ENCODE measurements at regions not wholly inside any gene's neighbourhood (a gene's known extent, or its start where the extent isn't known, plus 50 kb on each side); places are given as distances from the start of the nearest gene placed in this dataset.

- no peaks in the 10 kb centered on the region for H3K9me3 ChIP-seq (ENCODE audit: low read depth)
- H4K20me1 ChIP-seq (ENCODE audit: insufficient read depth), result no peaks in the 10 kb centered on the region
- no peak overlapping the region for H3K4me3 ChIP-seq
- no peak overlapping the region for H3K4me2 ChIP-seq (ENCODE audit: unreplicated experiment)
- H3K27me3 ChIP-seq (replicated peaks; ENCODE audit: insufficient read depth), result no peaks in the 10 kb centered on the region
- 67 to 73% methylated on average over 2 of the region's 2 CpGs for WGBS, 2 experiments (ENCODE audit: low coverage in 1 of 2, low lambda C conversion rate in 2 of 2, missing lambda C conversion rate in 2 of 2)
- no peak for TF ChIP-seq EZH2phosphoT487 (IDR thresholded peaks at IDR 0.05; ENCODE audit: insufficient read depth, low read depth)
- no peak for TF ChIP-seq EZH2 (IDR thresholded peaks at IDR 0.05; ENCODE audit: insufficient read depth, poor library complexity, severe bottlenecking)
- in situ Hi-C loops (cut with MboI), result no loop called here
- no peaks in the 10 kb centered on the region for H3K36me3 ChIP-seq (ENCODE audit: low read depth)
- no peak for DNase-seq
- H2AFZ ChIP-seq, result no peak overlapping the region
- no peaks in the 10 kb centered on the region for H3K4me1 ChIP-seq (ENCODE audit: insufficient read depth)
- no peaks in the 10 kb centered on the region for H3K79me2 ChIP-seq (ENCODE audit: insufficient read depth)
- H3K27ac ChIP-seq, result no peak overlapping the region
- no peak overlapping the region for H3K9ac ChIP-seq
- H3K9me2 ChIP-seq (ENCODE audit: insufficient read depth), result no peaks in the 10 kb centered on the region
- H3F3A ChIP-seq (ENCODE audit: insufficient read depth), result no peaks in the 10 kb centered on the region
Measured at GRCh38 chr13:68174893-68175292, 944.8 kb upstream of the PCDH9 start.

DNA sequence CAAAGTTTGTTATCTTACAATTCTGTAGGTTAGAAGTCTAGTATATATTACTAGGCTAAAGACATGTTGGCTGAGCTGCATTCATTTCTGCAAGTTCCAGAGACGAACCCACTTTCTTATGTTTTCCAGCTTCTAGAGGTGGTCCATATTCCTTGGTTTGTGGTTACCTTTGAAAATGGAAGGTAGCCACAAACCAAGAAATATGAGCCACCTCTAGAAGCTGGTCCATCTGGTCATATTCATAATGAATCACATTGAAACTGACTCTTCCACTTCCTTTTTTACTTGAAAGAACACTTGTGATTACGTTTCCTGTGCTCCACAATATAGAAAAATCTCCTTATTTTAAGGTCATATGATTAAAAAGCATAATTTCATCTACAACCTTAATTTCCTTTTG, 943.0 kb upstream of the PCDH9 start:
- no peaks in the 10 kb centered on the region for H3F3A ChIP-seq (ENCODE audit: insufficient read depth)
- no peaks in the 10 kb centered on the region for H3K79me2 ChIP-seq (ENCODE audit: insufficient read depth)
- H3K9me3 ChIP-seq (ENCODE audit: low read depth), result no peaks in the 10 kb centered on the region
- H3K27ac ChIP-seq, result no peak overlapping the region
- no peak overlapping the region for H3K4me2 ChIP-seq (ENCODE audit: unreplicated experiment)
- DNase-seq, result no peak
- no peak overlapping the region for H3K4me3 ChIP-seq
- H3K4me1 ChIP-seq (ENCODE audit: insufficient read depth), result no peaks in the 10 kb centered on the region
- 6 to 7% methylated on average over 2 of the region's 2 CpGs for WGBS, 2 experiments (ENCODE audit: low coverage in 1 of 2, low lambda C conversion rate in 2 of 2, missing lambda C conversion rate in 2 of 2)
- no peaks in the 10 kb centered on the region for H3K9me2 ChIP-seq (ENCODE audit: insufficient read depth)
- in situ Hi-C loops (cut with MboI), result no loop called here
- no peak overlapping the region for H2AFZ ChIP-seq
- no peaks in the 10 kb centered on the region for H3K36me3 ChIP-seq (ENCODE audit: low read depth)
- TF ChIP-seq EZH2 (IDR thresholded peaks at IDR 0.05; ENCODE audit: insufficient read depth, poor library complexity, severe bottlenecking) (no peak), EZH2phosphoT487 (IDR thresholded peaks at IDR 0.05; ENCODE audit: insufficient read depth, low read depth) (no peak)
- H4K20me1 ChIP-seq (ENCODE audit: insufficient read depth), result no peaks in the 10 kb centered on the region
- no peaks in the 10 kb centered on the region for H3K27me3 ChIP-seq (replicated peaks; ENCODE audit: insufficient read depth)
- H3K9ac ChIP-seq, result no peak overlapping the region

DNA sequence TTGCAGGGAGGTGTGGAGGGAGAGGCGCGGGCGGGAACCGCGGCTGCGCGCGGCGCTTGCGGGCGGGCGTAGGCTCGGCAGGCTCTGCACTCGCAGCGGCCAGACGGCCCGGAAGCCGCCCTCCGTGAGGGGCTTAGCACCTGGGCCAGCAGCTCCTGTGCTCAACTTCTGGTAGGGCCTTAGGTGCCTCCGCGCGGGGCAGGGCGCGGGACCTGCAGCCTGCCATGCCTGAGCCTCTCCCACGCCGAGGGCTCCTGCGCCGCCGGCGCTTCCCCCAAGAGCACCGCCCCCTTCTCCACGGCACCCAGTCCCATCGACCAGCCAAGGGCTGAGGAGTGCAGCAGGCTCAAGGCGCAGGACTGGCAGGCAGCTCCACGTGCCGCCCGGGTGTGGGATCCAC, 940.8 kb upstream of the PCDH9 start:
- no peaks in the 10 kb centered on the region for H3K9me3 ChIP-seq (ENCODE audit: low read depth)
- H4K20me1 ChIP-seq (ENCODE audit: insufficient read depth), result no peaks in the 10 kb centered on the region
- no peak for TF ChIP-seq EZH2phosphoT487 (IDR thresholded peaks at IDR 0.05; ENCODE audit: insufficient read depth, low read depth)
- no peak for TF ChIP-seq EZH2 (IDR thresholded peaks at IDR 0.05; ENCODE audit: insufficient read depth, poor library complexity, severe bottlenecking)
- no peaks in the 10 kb centered on the region for H3F3A ChIP-seq (ENCODE audit: insufficient read depth)
- no peak for DNase-seq
- no peaks in the 10 kb centered on the region for H3K79me2 ChIP-seq (ENCODE audit: insufficient read depth)
- H2AFZ ChIP-seq, result no peak overlapping the region
- no peaks in the 10 kb centered on the region for H3K36me3 ChIP-seq (ENCODE audit: low read depth)
- no peaks in the 10 kb centered on the region for H3K4me1 ChIP-seq (ENCODE audit: insufficient read depth)
- in situ Hi-C loops (cut with MboI), result no loop called here
- H3K4me2 ChIP-seq (ENCODE audit: unreplicated experiment), result no peak overlapping the region
- H3K9me2 ChIP-seq (ENCODE audit: insufficient read depth), result no peaks in the 10 kb centered on the region
- no peak overlapping the region for H3K27ac ChIP-seq
- no peak overlapping the region for H3K4me3 ChIP-seq
- H3K9ac ChIP-seq, result no peak overlapping the region
- WGBS, 2 experiments (ENCODE audit: low coverage in 1 of 2, low lambda C conversion rate in 2 of 2, missing lambda C conversion rate in 2 of 2), result 88 to 89% methylated on average over 23 to 31 of the region's 37 CpGs
- H3K27me3 ChIP-seq (replicated peaks; ENCODE audit: insufficient read depth), result no peaks in the 10 kb centered on the region

- no peaks in the 10 kb centered on the region for H3K4me1 ChIP-seq (ENCODE audit: insufficient read depth)
- H3K36me3 ChIP-seq (ENCODE audit: low read depth), result no peaks in the 10 kb centered on the region
- no peaks in the 10 kb centered on the region for H3K27me3 ChIP-seq (replicated peaks; ENCODE audit: insufficient read depth)
- H3K4me2 ChIP-seq (ENCODE audit: unreplicated experiment), result no peak overlapping the region
- H3K4me3 ChIP-seq, result no peak overlapping the region
- H3K9me3 ChIP-seq (ENCODE audit: low read depth), result no peaks in the 10 kb centered on the region
- no peak overlapping the region for H2AFZ ChIP-seq
- in situ Hi-C loops (cut with MboI), result no loop called here
- no peaks in the 10 kb centered on the region for H3K9me2 ChIP-seq (ENCODE audit: insufficient read depth)
- DNase-seq, result no peak
- TF ChIP-seq EZH2 (IDR thresholded peaks at IDR 0.05; ENCODE audit: insufficient read depth, poor library complexity, severe bottlenecking), result no peak
- no peak for TF ChIP-seq EZH2phosphoT487 (IDR thresholded peaks at IDR 0.05; ENCODE audit: insufficient read depth, low read depth)
- H3K27ac ChIP-seq, result no peak overlapping the region
- H3K79me2 ChIP-seq (ENCODE audit: insufficient read depth), result no peaks in the 10 kb centered on the region
- no peaks in the 10 kb centered on the region for H3F3A ChIP-seq (ENCODE audit: insufficient read depth)
- H3K9ac ChIP-seq, result no peak overlapping the region
- H4K20me1 ChIP-seq (ENCODE audit: insufficient read depth), result no peaks in the 10 kb centered on the region
Measured at GRCh38 chr13:68168448-68168847, 938.3 kb upstream of the PCDH9 start.

GRCh38 chr13:68160466-68160865, 930.3 kb upstream of the PCDH9 start:
- H3K27ac ChIP-seq, result no peak overlapping the region
- no peak overlapping the region for H3K4me2 ChIP-seq (ENCODE audit: unreplicated experiment)
- H3K4me1 ChIP-seq (ENCODE audit: insufficient read depth), result no peaks in the 10 kb centered on the region
- H3K4me3 ChIP-seq, result no peak overlapping the region
- H3K36me3 ChIP-seq (ENCODE audit: low read depth), result no peaks in the 10 kb centered on the region
- H2AFZ ChIP-seq, result no peak overlapping the region
- DNase-seq, result no peak
- in situ Hi-C loops (cut with MboI), result no loop called here
- no peaks in the 10 kb centered on the region for H3K79me2 ChIP-seq (ENCODE audit: insufficient read depth)
- WGBS, 2 experiments (ENCODE audit: low coverage in 1 of 2, low lambda C conversion rate in 2 of 2, missing lambda C conversion rate in 2 of 2), result 2 to 4% methylated on average over 3 of the region's 3 CpGs
- H3K9me2 ChIP-seq (ENCODE audit: insufficient read depth), result no peaks in the 10 kb centered on the region
- H3F3A ChIP-seq (ENCODE audit: insufficient read depth), result no peaks in the 10 kb centered on the region
- no peaks in the 10 kb centered on the region for H3K9me3 ChIP-seq (ENCODE audit: low read depth)
- no peaks in the 10 kb centered on the region for H3K27me3 ChIP-seq (replicated peaks; ENCODE audit: insufficient read depth)
- H4K20me1 ChIP-seq (ENCODE audit: insufficient read depth), result no peaks in the 10 kb centered on the region
- H3K9ac ChIP-seq, result no peak overlapping the region
- TF ChIP-seq EZH2phosphoT487 (IDR thresholded peaks at IDR 0.05; ENCODE audit: insufficient read depth, low read depth) (no peak), EZH2 (IDR thresholded peaks at IDR 0.05; ENCODE audit: insufficient read depth, poor library complexity, severe bottlenecking) (no peak)

Data from GM23248 (cell line).